Breast epithelium (tissue), 3 donors: ENCODE measurements at regions not wholly inside any gene's neighbourhood (a gene's known extent, or its start where the extent isn't known, plus 50 kb on each side); places are given as distances from the start of the nearest gene placed in this dataset.

Experiments used
- CTCF ChIP-seq, 3 donors: fragments of 450-650 bp; IDR thresholded peaks; one replicate each; pipeline ENCODE4 v1.5.1; 2016 to 2017; ENCODE audit warnings: antibody characterized with exemption in 3 of 3, mild to moderate bottlenecking in 3 of 3, moderate library complexity in 3 of 3
- POLR2A ChIP-seq: fragments of 450-650 bp; IDR thresholded peaks from one replicate; pipeline ENCODE4 v1.6.1; 2016; ENCODE audit warnings: antibody characterized with exemption, mild to moderate bottlenecking, moderate library complexity

- TF ChIP-seq CTCF (IDR thresholded peaks at IDR 0.05) (no peak), POLR2A (no peak)
These were observed 129.9 kb downstream of the SLC30A10 start for GRCh38 chr1:219798283-219799030.
